ENCODE measurements at regions not wholly inside any gene's neighbourhood (a gene's known extent, or its start where the extent isn't known, plus 50 kb on each side); places are given as distances from the start of the nearest gene placed in this dataset.

- no peak for DNase-seq (ENCODE audit: low spot score)
Observed at GRCh38 chr9:21668516-21668915, 133.9 kb upstream of the MTAP start.

- no peak for DNase-seq (ENCODE audit: low spot score)
Observed at GRCh38 chr9:21669701-21670100, 132.7 kb upstream of the MTAP start.

- DNase-seq (ENCODE audit: low spot score): no peak
Observed at GRCh38 chr9:21670374-21670773, 132.1 kb upstream of the MTAP start.

- DNase-seq (ENCODE audit: low spot score): no peak
Observed at GRCh38 chr9:21672140-21672539, 130.3 kb upstream of the MTAP start.

- no peak for DNase-seq (ENCODE audit: low spot score)
Observed at GRCh38 chr9:21672761-21673160, 129.7 kb upstream of the MTAP start.

- DNase-seq (ENCODE audit: low spot score): no peak
Observed at GRCh38 chr9:21674894-21675293, 127.5 kb upstream of the MTAP start.

GRCh38 chr9:21677387-21677786 lies 125.0 kb upstream of the MTAP start:
- no peak for DNase-seq (ENCODE audit: low spot score)

- DNase-seq (ENCODE audit: low spot score): no peak
Observed at GRCh38 chr9:21677834-21678233, 124.6 kb upstream of the MTAP start.

- no peak for DNase-seq (ENCODE audit: low spot score)
Observed at GRCh38 chr9:21679432-21679831, 123.0 kb upstream of the MTAP start.

GRCh38 chr9:21680590-21680989 lies 121.8 kb upstream of the MTAP start:
- DNase-seq (ENCODE audit: low spot score): no peak

GRCh38 chr9:21681641-21682040 lies 120.8 kb upstream of the MTAP start:
- no peak for DNase-seq (ENCODE audit: low spot score)

GRCh38 chr9:21682381-21682780 lies 120.1 kb upstream of the MTAP start:
- DNase-seq (ENCODE audit: low spot score): no peak

- DNase-seq (ENCODE audit: low spot score): no peak
Observed at GRCh38 chr9:21682981-21683380, 119.5 kb upstream of the MTAP start.

- DNase-seq (ENCODE audit: low spot score): no peak
Observed at GRCh38 chr9:21683484-21684175, 118.8 kb upstream of the MTAP start.

GRCh38 chr9:21684231-21684630 lies 118.2 kb upstream of the MTAP start:
- DNase-seq (ENCODE audit: low spot score): no peak

GRCh38 chr9:21684831-21685362 lies 117.5 kb upstream of the MTAP start:
- no peak for DNase-seq (ENCODE audit: low spot score)

GRCh38 chr9:21685502-21685901 lies 116.9 kb upstream of the MTAP start:
- no peak for DNase-seq (ENCODE audit: low spot score)

- no peak for DNase-seq (ENCODE audit: low spot score)
Observed at GRCh38 chr9:21686738-21687137, 115.7 kb upstream of the MTAP start.

GRCh38 chr9:21687351-21687750 lies 115.1 kb upstream of the MTAP start:
- DNase-seq (ENCODE audit: low spot score): no peak

GRCh38 chr9:21688108-21689102 lies 114.0 kb upstream of the MTAP start:
- no peak for DNase-seq (ENCODE audit: low spot score)

- DNase-seq (ENCODE audit: low spot score): no peak
Observed at GRCh38 chr9:21689854-21690253, 112.6 kb upstream of the MTAP start.

- no peak for DNase-seq (ENCODE audit: low spot score)
Observed at GRCh38 chr9:21690561-21690960, 111.9 kb upstream of the MTAP start.

- DNase-seq (ENCODE audit: low spot score): no peak
Observed at GRCh38 chr9:21692390-21692789, 110.0 kb upstream of the MTAP start.

Measured in SK-N-DZ (cell line).